ENCODE measurements at regions not wholly inside any gene's neighbourhood (a gene's known extent, or its start where the extent isn't known, plus 50 kb on each side); places are given as distances from the start of the nearest gene placed in this dataset.

DNA sequence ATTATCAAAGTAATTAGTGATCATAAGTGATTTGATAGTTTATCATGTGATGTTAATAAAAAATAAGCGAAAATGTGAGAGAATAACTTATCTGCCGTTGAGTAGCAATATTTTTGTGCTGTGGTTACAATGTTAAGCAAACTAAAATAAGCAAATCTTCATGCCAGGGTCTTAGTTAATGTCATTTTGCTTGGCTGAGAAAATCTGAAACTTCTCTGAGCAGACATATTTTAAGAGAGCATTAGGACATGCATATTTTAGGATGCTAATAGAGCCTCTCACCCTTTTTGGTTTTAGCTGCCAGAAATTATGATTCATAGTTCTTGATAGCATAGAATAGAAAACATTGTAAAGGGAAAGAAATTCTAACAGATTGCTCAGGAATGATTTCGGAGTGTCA lies 233.5 kb upstream of the ZEB2 start:
- intact Hi-C loops (cut with micrococcal nuclease) = no loop called here
- ChIA-PET CTCF (no interaction called here), POLR2A (no interaction called here)
- H3K9me3 Mint-ChIP-seq = peaks cover 21% of the 10 kb centered on the region
- no peak overlapping the region for H3K27ac Mint-ChIP-seq
- TF ChIP-seq, protein P1, sequence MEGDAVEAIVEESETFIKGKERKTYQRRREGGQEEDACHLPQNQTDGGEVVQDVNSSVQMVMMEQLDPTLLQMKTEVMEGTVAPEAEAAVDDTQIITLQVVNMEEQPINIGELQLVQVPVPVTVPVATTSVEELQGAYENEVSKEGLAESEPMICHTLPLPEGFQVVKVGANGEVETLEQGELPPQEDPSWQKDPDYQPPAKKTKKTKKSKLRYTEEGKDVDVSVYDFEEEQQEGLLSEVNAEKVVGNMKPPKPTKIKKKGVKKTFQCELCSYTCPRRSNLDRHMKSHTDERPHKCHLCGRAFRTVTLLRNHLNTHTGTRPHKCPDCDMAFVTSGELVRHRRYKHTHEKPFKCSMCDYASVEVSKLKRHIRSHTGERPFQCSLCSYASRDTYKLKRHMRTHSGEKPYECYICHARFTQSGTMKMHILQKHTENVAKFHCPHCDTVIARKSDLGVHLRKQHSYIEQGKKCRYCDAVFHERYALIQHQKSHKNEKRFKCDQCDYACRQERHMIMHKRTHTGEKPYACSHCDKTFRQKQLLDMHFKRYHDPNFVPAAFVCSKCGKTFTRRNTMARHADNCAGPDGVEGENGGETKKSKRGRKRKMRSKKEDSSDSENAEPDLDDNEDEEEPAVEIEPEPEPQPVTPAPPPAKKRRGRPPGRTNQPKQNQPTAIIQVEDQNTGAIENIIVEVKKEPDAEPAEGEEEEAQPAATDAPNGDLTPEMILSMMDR (IDR thresholded peaks at IDR 0.05) = no peak
- H3K27me3 Mint-ChIP-seq = no peaks in the 10 kb centered on the region
- ATAC-seq (ENCODE audit: low read depth) (no peak), DNase-seq (no peak)
- peaks cover 3% of the 10 kb centered on the region for H3K36me3 Mint-ChIP-seq (ENCODE audit: low read depth)
- H3K4me3 Mint-ChIP-seq = no peak overlapping the region
- H3K4me1 Mint-ChIP-seq = no peaks in the 10 kb centered on the region

DNA sequence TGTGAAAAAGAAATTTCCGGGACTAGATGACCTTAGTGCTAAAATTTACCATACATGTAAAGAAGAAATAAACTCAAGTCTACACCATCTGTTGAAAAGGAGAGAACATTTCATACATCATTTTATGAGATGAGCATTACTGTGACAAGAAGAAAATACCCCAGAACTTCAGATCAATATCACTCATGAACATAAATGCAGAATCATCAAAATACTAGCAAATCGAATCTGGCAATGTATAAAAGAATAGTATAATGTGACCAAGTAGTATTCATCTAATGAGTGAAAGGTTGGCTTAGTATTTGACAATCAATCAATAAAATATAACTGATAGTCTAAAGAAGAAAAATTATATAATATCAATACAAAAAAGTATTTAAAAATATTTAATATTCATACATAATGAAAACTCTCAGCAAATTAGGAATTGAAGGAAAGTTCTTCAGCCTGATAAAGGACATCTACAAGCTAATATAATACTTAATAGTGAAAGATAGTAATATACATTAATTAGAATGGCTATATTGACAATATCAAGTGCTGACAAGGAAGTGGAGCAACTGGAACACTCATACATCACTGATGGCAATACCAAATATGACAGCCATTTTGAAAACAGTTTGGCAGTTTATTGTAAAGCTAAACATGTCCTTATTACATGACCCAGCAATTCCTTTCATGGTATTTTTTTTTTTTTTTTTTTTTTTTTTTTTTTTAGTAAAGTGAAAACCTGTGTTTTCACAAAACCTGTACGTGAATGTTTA lies 231.4 kb upstream of the ZEB2 start:
- Mint-ChIP-seq H3K27ac (no peak overlapping the region), H3K4me1 (no peaks in the 10 kb centered on the region), H3K4me3 (no peak overlapping the region), H3K36me3 (ENCODE audit: low read depth) (peaks cover 6% of the 10 kb centered on the region), H3K27me3 (no peaks in the 10 kb centered on the region), H3K9me3 (peaks cover 32% of the 10 kb centered on the region)
- POLR2A ChIA-PET = no interaction called here
- intact Hi-C loops (cut with micrococcal nuclease) = no loop called here
- no peak for ATAC-seq (ENCODE audit: low read depth)
- no peak for DNase-seq
- CTCF ChIA-PET = no interaction called here
- TF ChIP-seq, protein P1 (IDR thresholded peaks at IDR 0.05) = no peak

GRCh38 chr2:144749188-144749587 lies 229.3 kb upstream of the ZEB2 start:
- Mint-ChIP-seq H3K9me3 (peaks cover 35% of the 10 kb centered on the region), H3K4me3 (no peak overlapping the region), H3K36me3 (ENCODE audit: low read depth) (peaks cover 6% of the 10 kb centered on the region), H3K27ac (no peak overlapping the region), H3K27me3 (no peaks in the 10 kb centered on the region), H3K4me1 (no peaks in the 10 kb centered on the region)
- ChIA-PET CTCF (no interaction called here), POLR2A (no interaction called here)
- DNase-seq (no peak), ATAC-seq (ENCODE audit: low read depth) (no peak)
- intact Hi-C loops (cut with micrococcal nuclease) = no loop called here
- TF ChIP-seq, protein P1 (IDR thresholded peaks at IDR 0.05) = no peak

DNA sequence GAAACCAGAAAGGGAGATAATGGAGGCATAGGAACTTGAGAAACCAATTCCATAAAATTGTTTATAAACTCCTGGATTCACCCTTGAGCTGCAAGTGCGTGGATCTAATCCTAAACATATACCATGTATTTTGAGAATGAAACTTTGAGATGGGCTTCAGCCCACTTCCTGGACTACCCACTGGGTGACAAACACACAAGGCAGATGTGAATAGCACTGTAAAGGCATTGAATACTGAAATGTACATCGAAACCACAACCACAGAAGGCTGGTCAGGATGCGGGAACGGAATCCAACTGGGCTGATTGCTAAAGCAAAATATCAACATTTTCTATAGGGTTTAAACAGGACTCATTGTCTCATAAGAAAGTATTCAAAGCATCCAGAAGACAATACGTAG lies 228.5 kb upstream of the ZEB2 start:
- H3K9me3 Mint-ChIP-seq = peaks cover 35% of the 10 kb centered on the region
- H3K36me3 Mint-ChIP-seq (ENCODE audit: low read depth) = peaks cover 6% of the 10 kb centered on the region
- intact Hi-C loops (cut with micrococcal nuclease) = no loop called here
- H3K27ac Mint-ChIP-seq = no peak overlapping the region
- ChIA-PET POLR2A (no interaction called here), CTCF (no interaction called here)
- TF ChIP-seq, protein P1 (IDR thresholded peaks at IDR 0.05) = no peak
- no peaks in the 10 kb centered on the region for H3K27me3 Mint-ChIP-seq
- no peak overlapping the region for H3K4me3 Mint-ChIP-seq
- no peak for ATAC-seq (ENCODE audit: low read depth)
- no peak for DNase-seq
- no peaks in the 10 kb centered on the region for H3K4me1 Mint-ChIP-seq

DNA sequence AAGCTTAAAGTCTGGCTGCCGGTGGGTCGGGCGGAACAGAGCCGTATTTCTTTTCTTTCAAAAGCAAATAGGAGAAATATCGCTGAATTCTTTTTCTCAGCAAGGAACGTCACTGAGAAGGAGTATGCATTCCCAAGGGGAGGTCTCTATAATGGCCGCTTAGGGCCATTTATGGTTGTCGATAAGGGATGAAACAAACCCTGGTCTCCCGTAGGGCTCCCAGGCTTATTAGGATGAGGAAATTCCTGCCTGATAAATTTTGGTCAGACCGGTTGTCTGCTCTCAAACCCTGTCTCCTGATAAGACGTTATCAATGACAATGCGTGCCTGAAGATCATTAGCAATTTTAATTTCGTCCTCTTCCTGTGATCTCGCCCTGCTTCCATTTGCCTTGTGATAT lies 227.7 kb upstream of the ZEB2 start:
- intact Hi-C loops (cut with micrococcal nuclease) = no loop called here
- Mint-ChIP-seq H3K27ac (no peak overlapping the region), H3K9me3 (peaks cover 35% of the 10 kb centered on the region), H3K27me3 (no peaks in the 10 kb centered on the region), H3K4me3 (no peak overlapping the region), H3K4me1 (no peaks in the 10 kb centered on the region), H3K36me3 (ENCODE audit: low read depth) (peaks cover 6% of the 10 kb centered on the region)
- POLR2A ChIA-PET = no interaction called here
- TF ChIP-seq, protein P1 (IDR thresholded peaks at IDR 0.05) = no peak
- CTCF ChIA-PET = no interaction called here
- no peak for DNase-seq
- no peak for ATAC-seq (ENCODE audit: low read depth)
